NCI-H82 treated with DMSO at 0.1 percent for 48 hours (cell line): ENCODE measurements at regions not wholly inside any gene's neighbourhood (a gene's known extent, or its start where the extent isn't known, plus 50 kb on each side); places are given as distances from the start of the nearest gene placed in this dataset.
"Not testable (repeated sequence)": the region's sequence is repeated elsewhere in the genome, so short reads cannot be mapped to it uniquely, and the experiment has no call there.

Experiments
- DNase-seq: peaks from one replicate; lab custom pipeline; 2025; ENCODE audit not compliant: unreplicated experiment; lab: John Stamatoyannopoulos, UW

GRCh38 chr5:126011526-126011925, 411.7 kb upstream of the GRAMD2B start:
- DNase-seq: not testable (repeated sequence)

GRCh38 chr5:126014676-126015075, 408.5 kb upstream of the GRAMD2B start:
- no peak for DNase-seq

GRCh38 chr5:126015235-126016181, 407.7 kb upstream of the GRAMD2B start:
- peak; percentile 93 for DNase-seq

DNA sequence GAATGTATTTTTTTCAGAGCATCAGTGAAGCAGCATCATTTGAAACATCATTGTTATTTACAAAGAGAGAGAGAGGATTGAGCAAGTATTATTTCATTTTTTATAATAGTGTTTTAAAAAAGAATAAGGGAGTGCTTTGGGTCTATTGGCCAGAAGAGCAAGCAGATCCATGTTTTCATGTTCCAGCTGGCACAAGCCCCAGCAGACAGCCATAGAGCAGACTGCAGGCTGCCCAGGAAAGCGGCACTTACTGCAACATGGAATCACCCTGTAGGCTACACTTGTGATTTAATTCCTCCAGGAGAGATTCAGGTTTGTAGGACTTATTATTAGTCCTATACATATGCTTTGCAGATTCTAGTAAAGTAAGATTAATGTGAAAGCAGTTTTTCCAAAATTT, 407.0 kb upstream of the GRAMD2B start:
- no peak for DNase-seq

DNA sequence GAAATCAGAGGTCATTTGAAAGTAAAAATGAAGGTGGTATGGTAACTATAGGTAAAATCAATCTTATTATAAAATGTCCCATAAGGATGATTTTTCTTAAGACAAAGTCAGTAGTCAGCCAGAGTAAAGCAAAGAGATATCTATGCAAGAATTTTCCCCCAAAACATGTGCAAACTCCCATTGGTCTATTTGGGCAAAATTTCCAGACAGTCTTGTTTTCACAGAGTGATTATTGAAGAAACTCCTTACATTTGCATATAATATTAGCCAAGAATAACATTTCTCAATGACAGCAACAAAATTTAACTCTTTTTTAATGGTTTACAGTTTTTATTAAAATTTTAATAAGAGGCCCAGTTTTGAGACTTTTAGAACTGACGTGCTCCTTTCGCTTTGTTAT, 406.1 kb upstream of the GRAMD2B start:
- no peak for DNase-seq

GRCh38 chr5:126020770-126021169, 402.4 kb upstream of the GRAMD2B start:
- DNase-seq: no peak

DNA sequence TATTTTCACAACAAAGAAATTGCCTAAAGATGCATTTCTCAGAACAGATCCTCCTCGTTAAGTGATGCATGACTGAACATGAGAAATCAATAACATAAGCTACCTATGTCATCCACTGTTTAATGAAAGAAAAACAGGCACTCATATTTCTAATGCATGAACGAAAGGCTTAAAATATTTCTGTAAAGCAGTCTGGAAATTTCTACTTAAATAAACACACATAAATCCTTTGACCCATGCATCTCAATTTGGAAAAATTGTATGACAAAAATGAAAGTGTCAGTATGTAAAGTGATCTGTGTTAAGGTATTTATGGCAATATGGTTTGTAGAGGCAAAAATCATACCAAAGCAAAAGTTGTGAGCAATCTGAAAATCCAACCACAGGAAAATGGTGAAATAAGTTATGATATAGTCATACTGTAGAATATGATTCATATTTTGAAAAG, 399.2 kb upstream of the GRAMD2B start:
- no peak for DNase-seq

DNA sequence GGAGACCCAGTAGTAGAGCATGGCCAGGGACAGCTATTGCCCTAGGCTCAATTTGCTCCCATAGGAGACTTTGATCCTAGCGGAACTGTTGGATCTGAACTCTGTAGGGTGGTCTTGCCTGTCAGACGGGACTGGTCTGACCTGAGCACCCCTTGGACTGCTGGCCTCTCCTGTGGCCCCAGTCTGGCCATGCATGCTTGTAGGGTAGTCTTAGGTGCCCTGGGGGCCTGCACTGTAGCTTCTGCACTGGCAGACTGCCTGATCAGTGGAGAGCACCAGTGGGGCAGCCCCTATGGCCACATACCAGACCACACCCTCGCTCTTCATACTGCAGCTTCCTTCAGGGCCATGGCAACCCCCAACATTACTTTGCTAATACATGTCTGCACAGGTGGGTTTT, 396.1 kb upstream of the GRAMD2B start:
- DNase-seq: no peak

GRCh38 chr5:126027652-126028051, 395.6 kb upstream of the GRAMD2B start:
- DNase-seq: no peak

DNA sequence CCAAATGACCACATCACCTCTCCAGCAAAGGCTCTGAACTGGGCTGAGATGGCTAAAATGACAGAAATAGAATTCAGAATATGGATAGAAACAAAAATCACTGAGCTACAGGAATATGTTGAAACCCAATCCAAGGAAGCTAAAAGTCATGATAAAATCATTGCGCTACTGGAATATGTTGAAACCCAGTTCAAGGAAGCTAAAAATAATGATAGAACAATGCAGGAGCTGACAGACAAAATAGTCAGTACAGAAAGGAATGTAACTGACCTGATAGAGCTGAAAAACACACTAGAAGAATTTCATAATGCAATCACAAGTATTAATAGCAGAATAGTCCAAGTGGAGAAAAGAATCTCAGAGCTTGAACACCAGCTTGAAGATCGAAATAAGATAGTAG, 394.9 kb upstream of the GRAMD2B start:
- DNase-seq: no peak

- DNase-seq: not testable (repeated sequence)
Measured at GRCh38 chr5:126029282-126029681, 393.9 kb upstream of the GRAMD2B start.

DNA sequence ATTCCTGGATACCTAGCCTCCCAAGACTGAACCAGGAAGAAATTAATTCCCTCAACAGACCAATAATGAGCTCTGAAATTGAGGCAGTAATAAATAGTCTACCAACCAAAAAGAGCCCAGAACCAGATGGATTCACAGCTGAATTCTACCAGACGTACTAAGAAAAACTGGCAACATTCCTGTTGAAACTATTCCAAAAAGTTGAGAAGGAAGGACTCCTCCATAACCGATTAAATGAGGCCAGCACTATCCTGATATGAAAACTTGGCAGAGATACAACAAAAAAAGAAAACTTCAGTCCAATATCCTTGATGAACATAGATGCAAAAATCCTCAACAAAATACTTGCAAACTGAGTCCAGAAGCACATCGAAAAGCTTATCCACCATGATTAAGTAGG, 392.5 kb upstream of the GRAMD2B start:
- DNase-seq: no peak

GRCh38 chr5:126031989-126032716, 391.1 kb upstream of the GRAMD2B start:
- no peak for DNase-seq

DNA sequence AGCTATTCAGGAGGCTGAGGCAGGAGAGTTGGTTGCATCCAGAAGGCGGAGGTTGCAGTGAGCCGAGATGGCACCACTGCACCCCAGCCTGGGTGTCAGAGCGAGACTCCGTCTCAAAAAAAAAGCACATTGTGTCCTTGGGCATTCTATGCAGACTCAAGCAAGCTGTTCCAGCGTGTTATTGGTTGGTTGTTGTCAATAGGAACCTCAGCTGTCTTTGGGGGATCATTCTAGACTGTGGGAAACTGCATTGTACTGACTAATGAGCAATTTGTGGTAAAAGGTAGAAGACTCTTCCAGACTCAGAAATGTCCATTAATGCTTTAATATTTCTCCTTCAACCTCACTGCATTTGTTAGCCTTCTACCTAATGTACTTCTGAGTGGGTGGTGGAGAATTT, 379.5 kb upstream of the GRAMD2B start:
- no peak for DNase-seq

- DNase-seq: no peak
Measured at GRCh38 chr5:126044111-126044668, 379.0 kb upstream of the GRAMD2B start.

DNA sequence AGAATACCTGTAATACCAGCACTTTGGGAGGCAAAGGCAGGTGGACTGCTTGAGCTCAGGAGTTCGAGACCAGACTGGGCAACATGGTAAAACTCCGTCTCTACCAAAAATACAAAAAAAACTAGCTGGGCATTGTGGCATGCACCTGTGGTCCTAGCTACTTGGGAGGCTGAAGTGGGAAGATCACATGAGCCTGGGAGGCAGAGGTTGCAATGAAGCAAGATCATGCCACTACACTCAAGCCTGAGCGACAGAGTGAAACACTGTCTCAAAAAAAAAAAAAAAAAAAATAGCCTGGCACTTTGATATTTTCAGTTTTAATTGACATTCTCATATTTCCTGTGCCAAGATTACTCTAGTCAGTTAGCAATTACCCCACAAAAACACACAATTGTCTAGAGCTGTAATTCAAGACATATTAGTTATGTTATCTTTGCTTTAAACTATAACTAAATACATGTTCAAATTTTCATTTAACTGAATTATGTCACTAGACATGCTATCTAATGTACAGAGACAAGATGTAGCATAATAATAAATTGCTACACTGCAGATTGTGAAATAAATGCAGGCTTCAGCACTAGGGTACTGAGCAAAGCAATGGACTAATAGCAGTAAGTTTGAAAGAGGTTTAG, 378.2 kb upstream of the GRAMD2B start:
- no peak for DNase-seq

GRCh38 chr5:126046318-126046717, 376.9 kb upstream of the GRAMD2B start:
- DNase-seq: no peak

GRCh38 chr5:126046846-126047571, 376.2 kb upstream of the GRAMD2B start:
- DNase-seq: peak; percentile 3

DNA sequence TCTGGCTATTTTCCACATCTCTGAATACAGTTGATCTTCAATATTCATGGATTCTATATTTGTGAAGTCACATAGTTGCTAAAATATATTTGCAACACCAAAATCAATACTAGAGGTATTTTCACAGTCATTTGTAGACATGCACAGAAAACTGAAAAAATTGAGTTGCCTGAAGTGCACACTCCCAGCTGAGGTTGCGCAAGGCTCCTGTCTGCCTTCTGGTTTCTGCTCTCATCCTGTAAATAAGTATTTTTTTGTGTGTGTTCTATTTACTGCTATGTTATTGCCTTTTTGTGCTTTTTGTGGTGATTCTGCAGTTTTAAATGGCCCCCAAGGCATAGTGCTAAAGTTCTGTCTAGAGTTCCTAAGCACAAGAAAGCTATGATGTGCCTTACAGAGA, 371.1 kb upstream of the GRAMD2B start:
- no peak for DNase-seq

- no peak for DNase-seq
Measured at GRCh38 chr5:126052791-126053190, 370.4 kb upstream of the GRAMD2B start.

DNA sequence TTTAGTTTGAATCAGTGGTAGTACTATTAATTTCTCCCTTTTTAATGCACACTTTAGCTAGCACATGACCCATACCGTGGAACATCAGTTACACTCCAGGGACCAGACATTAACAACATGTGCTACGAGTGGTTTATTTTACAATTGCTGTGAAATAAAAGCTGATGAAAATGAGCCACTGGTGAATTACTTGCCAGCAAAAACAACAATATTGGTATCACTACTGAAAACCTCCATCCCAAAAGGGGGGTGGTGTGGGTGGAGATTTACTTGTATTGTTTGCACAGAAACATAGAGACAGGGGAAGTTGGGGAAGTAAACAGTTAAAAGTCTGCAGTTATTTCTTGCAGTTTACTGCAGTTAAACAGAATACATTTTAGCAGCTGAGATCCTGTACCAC, 369.6 kb upstream of the GRAMD2B start:
- no peak for DNase-seq
